Keratinocyte (primary cell): ENCODE measurements at regions not wholly inside any gene's neighbourhood (a gene's known extent, or its start where the extent isn't known, plus 50 kb on each side); places are given as distances from the start of the nearest gene placed in this dataset.

ENCODE experiments used
- DNase-seq: peaks from one replicate; pipeline ENCODE4 v3.0.0-alpha.2; 2011; ENCODE audit warnings: low read depth, missing footprints, low spot score
- FAIRE-seq: peaks from 2 replicates; lab custom pipeline; 2011; peaks lifted over from hg19 to GRCh38; lab: Jason Lieb, UNC
- H2AFZ ChIP-seq: 2 replicates; pipeline ENCODE4 v1.6.0; 2012; ENCODE audit warnings: low read length, control low read depth, inconsistent platforms; ENCODE audit not compliant: control insufficient read depth
- H3K27ac ChIP-seq: 2 replicates; pipeline ENCODE4 v1.5.1; 2011; ENCODE audit warnings: low read length; ENCODE audit not compliant: control insufficient read depth, insufficient read depth
- H3K27me3 ChIP-seq: 3 replicates; pipeline ENCODE4 v1.6.0; 2011; ENCODE audit warnings: low read length; ENCODE audit not compliant: control insufficient read depth, insufficient read depth; ENCODE audit errors: extremely low read depth
- H3K36me3 ChIP-seq, 2 experiments: 2 replicates in 1 of 2; 3 replicates in 1 of 2; pipeline ENCODE4 v1.5.1; 2011; ENCODE audit warnings: low read length in 2 of 2, mild to moderate bottlenecking in 1 of 2; ENCODE audit not compliant: control insufficient read depth in 2 of 2, insufficient read depth in 2 of 2; ENCODE audit errors: extremely low read depth in 1 of 2
- H3K4me1 ChIP-seq: 3 replicates; pipeline ENCODE4 v1.5.1; 2011; ENCODE audit warnings: low read length; ENCODE audit not compliant: control insufficient read depth, insufficient read depth; ENCODE audit errors: extremely low read depth
- H3K4me2 ChIP-seq: 3 replicates; pipeline ENCODE4 v1.6.0; 2011; ENCODE audit warnings: low read depth, low read length; ENCODE audit not compliant: control insufficient read depth, insufficient read depth; ENCODE audit errors: extremely low read depth
- H3K4me3 ChIP-seq, 3 experiments: fragments of 200-600 bp in 1 of 3; sonication (generic) in 1 of 3; 2 replicates in 2 of 3; 3 replicates in 1 of 3; pipeline ENCODE4 v1.5.1; 2011 to 2016; ENCODE audit warnings: low read length in 3 of 3, mild to moderate bottlenecking in 3 of 3, control low read depth in 2 of 3, inconsistent platforms in 1 of 3, low read depth in 1 of 3, mixed read lengths in 1 of 3, mixed run types in 1 of 3, moderate library complexity in 1 of 3; ENCODE audit not compliant: control insufficient read depth in 2 of 3, insufficient read depth in 2 of 3; ENCODE audit errors: extremely low read depth in 1 of 3
- H3K79me2 ChIP-seq: 2 replicates; pipeline ENCODE4 v1.6.0; 2012; ENCODE audit warnings: low read length; ENCODE audit not compliant: control insufficient read depth, insufficient read depth
- H3K9ac ChIP-seq: 3 replicates; pipeline ENCODE4 v1.6.0; 2011; ENCODE audit warnings: low read length; ENCODE audit not compliant: control insufficient read depth, insufficient read depth; ENCODE audit errors: extremely low read depth
- H3K9me1 ChIP-seq: 3 replicates; pipeline ENCODE4 v1.6.0; 2011; ENCODE audit warnings: low read length; ENCODE audit not compliant: control insufficient read depth, insufficient read depth; ENCODE audit errors: extremely low read depth
- H3K9me3 ChIP-seq: 2 replicates; pipeline ENCODE4 v1.5.1; 2012; ENCODE audit warnings: low read depth, low read length; ENCODE audit not compliant: control insufficient read depth
- H4K20me1 ChIP-seq: 3 replicates; pipeline ENCODE4 v1.6.0; 2011; ENCODE audit warnings: low read length; ENCODE audit not compliant: control insufficient read depth, insufficient read depth; ENCODE audit errors: extremely low read depth
- EZH2 ChIP-seq: IDR thresholded peaks from one replicate; pipeline ENCODE4 v1.6.1; 2012; ENCODE audit warnings: inconsistent platforms, mild to moderate bottlenecking, low read length, moderate library complexity
- dilution Hi-C: fragments of 300-500 bp; cut with MboI; formaldehyde crosslinking; loops from one replicate; pipeline ENCODE4 v1.7.0; 2020; ENCODE audit warnings: low sequenced_read_pairs; ENCODE audit not compliant: extremely low pct_ligation_motif_present
- TF ChIP-seq, protein P1 (sequence below), 3 experiments: IDR thresholded peaks in 1 of 3; conservative IDR thresholded peaks in 1 of 3; optimal IDR thresholded peaks in 1 of 3; 2 replicates in 2 of 3; 3 replicates in 1 of 3; pipeline versions ENCODE3 to v1.5.1; 2011; ENCODE audit warnings: low read length in 3 of 3, mild to moderate bottlenecking in 3 of 3, moderate library complexity in 2 of 3, control low read depth in 1 of 3, inconsistent platforms in 1 of 3; ENCODE audit not compliant: insufficient read depth in 2 of 3; ENCODE audit errors: extremely low read depth in 1 of 3

DNA sequence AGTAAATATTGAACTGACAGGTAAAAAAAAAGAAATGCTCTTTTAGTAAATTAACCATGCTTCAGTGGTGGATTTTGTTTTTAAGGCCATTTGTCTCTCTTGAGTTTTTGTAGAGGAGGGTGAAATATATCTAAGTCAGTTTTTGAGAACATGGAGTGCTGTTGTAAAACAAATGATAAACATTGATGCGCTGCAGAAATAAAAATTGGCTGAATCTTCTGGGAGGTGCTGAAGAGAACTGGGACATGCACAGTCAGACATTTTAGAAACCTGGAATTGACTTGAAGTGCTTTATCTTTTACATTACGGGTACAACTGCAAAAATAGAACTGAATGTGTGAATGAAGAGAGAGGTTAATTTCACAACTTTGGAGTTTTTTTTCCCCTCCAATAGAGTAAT, 203.0 kb upstream of the HDAC9 start:
- no peaks in the 10 kb centered on the region for H3K9me3 ChIP-seq
- H2AFZ ChIP-seq: no peak overlapping the region
- H3K79me2 ChIP-seq: no peaks in the 10 kb centered on the region
- dilution Hi-C loops: no loop called here
- no peak for DNase-seq
- no peak for FAIRE-seq
- H3K4me1 ChIP-seq: no peaks in the 10 kb centered on the region
- H3K9ac ChIP-seq: no peak overlapping the region
- no peaks in the 10 kb centered on the region for H3K27me3 ChIP-seq
- H4K20me1 ChIP-seq: no peaks in the 10 kb centered on the region
- no peaks in the 10 kb centered on the region for H3K36me3 ChIP-seq
- H3K9me1 ChIP-seq: no peaks in the 10 kb centered on the region
- no peak overlapping the region for H3K27ac ChIP-seq
- TF ChIP-seq, protein P1, sequence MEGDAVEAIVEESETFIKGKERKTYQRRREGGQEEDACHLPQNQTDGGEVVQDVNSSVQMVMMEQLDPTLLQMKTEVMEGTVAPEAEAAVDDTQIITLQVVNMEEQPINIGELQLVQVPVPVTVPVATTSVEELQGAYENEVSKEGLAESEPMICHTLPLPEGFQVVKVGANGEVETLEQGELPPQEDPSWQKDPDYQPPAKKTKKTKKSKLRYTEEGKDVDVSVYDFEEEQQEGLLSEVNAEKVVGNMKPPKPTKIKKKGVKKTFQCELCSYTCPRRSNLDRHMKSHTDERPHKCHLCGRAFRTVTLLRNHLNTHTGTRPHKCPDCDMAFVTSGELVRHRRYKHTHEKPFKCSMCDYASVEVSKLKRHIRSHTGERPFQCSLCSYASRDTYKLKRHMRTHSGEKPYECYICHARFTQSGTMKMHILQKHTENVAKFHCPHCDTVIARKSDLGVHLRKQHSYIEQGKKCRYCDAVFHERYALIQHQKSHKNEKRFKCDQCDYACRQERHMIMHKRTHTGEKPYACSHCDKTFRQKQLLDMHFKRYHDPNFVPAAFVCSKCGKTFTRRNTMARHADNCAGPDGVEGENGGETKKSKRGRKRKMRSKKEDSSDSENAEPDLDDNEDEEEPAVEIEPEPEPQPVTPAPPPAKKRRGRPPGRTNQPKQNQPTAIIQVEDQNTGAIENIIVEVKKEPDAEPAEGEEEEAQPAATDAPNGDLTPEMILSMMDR (optimal IDR thresholded peaks at IDR 0.05 in 1 of 3, IDR thresholded peaks at IDR 0.05 in 1 of 3, conservative IDR thresholded peaks at IDR 0.05 in 1 of 3; ENCODE audit: extremely low read depth in 1 of 3, insufficient read depth in 2 of 3, low read length in 3 of 3): no peak
- TF ChIP-seq EZH2: no peak
- no peak overlapping the region for H3K4me2 ChIP-seq
- H3K4me3 ChIP-seq: no peak overlapping the region

DNA sequence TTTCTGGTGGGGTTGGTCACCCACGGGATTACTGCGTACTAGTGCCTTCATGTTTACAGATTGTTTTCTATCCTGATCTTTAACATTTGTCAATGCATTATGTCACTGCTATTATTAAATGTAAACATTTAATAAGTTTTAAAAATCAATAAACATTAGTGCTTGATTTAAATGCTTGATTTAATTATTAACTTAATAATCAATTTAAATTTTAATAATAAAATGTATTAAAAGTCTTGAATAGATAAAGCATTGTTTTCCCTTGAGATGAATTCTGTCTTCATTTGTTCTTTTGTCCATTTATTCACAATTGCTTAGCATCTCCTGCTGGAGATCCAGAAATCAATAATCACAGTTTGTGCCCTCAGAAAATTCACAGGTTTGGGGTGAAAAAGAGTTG, 201.8 kb upstream of the HDAC9 start:
- no peak for FAIRE-seq
- Histone ChIP-seq H3K79me2 (no peaks in the 10 kb centered on the region), H4K20me1 (no peaks in the 10 kb centered on the region), H3K27ac (no peak overlapping the region), H3K4me2 (no peak overlapping the region), H3K9me1 (no peaks in the 10 kb centered on the region), H3K9me3 (no peaks in the 10 kb centered on the region), H3K4me1 (no peaks in the 10 kb centered on the region), H3K36me3 (no peaks in the 10 kb centered on the region), H3K27me3 (no peaks in the 10 kb centered on the region), H3K4me3 (no peak overlapping the region), H3K9ac (no peak overlapping the region), H2AFZ (no peak overlapping the region)
- dilution Hi-C loops: no loop called here
- TF ChIP-seq EZH2: no peak
- TF ChIP-seq, protein P1 (optimal IDR thresholded peaks at IDR 0.05 in 1 of 3, IDR thresholded peaks at IDR 0.05 in 1 of 3, conservative IDR thresholded peaks at IDR 0.05 in 1 of 3; ENCODE audit: extremely low read depth in 1 of 3, insufficient read depth in 2 of 3, low read length in 3 of 3): no peak
- DNase-seq: no peak
